Brain pericyte (primary cell): ENCODE measurements at regions not wholly inside any gene's neighbourhood (a gene's known extent, or its start where the extent isn't known, plus 50 kb on each side); places are given as distances from the start of the nearest gene placed in this dataset.
"Not testable (repeated sequence)": the region's sequence is repeated elsewhere in the genome, so short reads cannot be mapped to it uniquely, and the experiment has no call there.

ENCODE experiments used
- DNase-seq: peaks from one replicate; pipeline ENCODE4 v3.0.0-alpha.2; 2012; ENCODE audit warnings: low read depth, low spot score

DNA sequence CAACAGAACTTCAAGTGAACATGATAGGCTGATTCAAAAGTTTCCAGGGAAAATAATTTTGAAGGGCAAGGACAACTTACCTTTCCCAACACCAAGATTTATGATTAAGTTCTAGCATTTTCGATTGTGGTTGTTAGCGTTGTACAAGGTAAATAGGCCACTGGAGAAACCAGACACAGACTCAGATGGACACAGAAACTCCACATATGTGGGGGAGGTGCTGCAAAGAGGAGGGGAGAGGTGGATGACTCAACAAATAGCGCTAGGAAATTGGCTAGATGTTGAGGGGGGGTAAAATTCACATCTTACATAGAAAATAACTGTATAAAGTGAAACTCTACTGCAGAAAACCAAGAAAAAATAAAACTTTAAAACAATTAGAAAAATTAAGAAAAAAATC lies 564.4 kb downstream of the MATN1 start:
- no peak for DNase-seq

DNA sequence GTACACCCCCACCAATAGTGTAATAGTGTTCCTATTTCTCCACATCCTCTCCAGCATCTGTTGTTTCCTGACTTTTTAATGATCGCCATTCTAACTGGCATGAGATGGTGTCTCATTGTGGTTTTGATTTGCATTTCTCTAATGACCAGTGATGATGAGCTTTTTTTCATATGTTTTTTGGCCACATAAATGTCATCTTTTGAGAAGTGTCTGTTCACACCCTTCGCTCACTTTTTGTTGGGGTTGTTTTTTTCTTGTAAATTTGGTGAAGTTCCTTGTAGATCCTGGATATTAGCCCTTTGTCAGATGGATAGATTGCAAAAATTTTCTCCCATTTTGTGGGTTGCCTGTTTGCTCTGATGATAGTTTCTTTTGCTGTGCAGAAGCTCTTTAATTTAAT lies 567.7 kb downstream of the MATN1 start:
- not testable (repeated sequence) for DNase-seq

DNA sequence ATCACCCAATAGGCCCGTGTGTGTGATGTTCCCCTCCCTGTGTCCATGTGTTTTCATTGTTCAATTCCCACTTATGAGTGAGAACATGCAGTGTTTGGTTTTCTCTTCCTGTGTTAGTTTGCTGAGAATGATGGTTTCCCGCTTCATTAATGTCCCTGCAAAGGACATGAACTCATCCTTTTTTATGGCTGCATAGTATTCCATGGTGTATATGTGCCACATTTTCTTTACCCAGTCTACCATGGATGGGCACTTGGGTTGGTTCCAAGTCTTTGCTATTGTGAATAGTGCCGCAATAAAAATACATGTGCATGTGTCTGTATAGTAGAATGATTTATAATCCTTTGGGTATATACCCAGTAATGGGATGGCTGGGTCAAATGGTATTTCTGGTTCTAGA lies 568.1 kb downstream of the MATN1 start:
- not testable (repeated sequence) for DNase-seq

DNA sequence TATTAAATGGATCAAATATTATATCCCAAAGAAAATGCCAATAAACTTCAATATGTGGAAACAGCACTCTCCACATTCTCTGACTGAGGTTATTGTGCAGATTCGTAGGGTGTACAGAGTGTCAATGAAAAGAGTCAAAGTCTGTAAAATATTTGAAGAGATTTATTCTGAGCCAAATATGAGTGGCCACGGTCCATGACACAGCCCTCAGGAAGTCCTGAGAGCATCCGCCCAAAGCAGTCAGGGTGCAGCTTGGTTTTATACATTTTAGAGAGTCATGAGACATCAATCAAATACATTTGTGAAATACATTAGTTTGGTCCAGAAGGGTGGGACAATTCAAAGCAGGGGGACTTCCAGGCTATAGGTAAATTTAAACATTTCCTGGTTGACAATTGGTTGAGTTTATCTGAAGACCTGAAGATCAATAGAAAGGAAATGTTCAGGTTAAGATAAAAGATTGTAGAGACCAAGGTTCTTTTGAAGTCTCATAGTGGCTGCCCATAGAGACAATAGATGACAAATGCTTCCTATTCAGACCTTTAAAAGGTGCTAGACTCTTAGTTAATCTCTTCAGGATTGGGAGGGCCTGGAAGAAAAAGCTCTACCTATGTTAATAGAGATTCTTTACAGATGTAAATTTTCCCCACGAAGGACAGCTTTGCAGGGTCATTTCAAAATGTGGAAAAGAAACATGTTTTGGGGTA lies 569.5 kb downstream of the MATN1 start:
- no peak for DNase-seq

DNA sequence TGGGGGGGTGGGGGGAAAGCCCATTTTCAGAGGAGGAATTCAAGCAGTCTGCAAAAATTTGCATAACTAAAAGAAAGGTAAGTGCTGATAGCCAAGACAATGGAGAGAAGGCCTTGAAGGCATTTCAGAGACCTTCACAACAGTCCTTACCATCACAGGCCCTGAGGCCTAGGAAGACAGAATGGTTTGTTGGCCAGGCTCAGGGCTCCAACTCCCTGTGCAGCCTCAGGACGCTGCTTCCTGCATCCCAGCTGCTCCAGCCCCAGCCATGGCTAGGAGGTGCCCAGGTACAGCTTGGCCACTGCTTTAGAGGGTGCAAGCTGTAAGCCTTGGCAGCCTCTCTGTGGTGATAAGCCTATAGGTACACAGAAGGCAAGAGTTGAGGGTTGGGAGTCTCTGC lies 571.6 kb downstream of the MATN1 start:
- DNase-seq = no peak

DNA sequence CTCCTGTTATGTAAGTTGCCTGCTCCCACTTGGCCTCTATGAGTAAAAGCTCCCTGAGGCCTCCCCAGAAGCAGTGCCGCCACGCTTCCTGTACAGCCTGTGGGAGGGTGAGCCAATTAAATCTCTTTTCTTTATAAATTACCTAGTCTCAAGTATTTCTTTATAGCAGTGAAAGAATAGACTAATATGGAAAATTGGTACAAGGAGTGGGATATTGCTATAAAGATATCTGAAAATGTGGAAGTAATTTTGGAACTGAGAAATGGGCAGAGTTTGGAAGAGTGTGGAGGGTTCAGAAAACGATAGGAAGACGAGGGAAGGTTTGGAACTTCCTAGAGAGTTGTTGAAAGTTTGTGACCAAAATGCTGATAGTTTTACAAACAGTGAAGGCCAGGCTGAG lies 572.3 kb downstream of the MATN1 start:
- no peak for DNase-seq

DNA sequence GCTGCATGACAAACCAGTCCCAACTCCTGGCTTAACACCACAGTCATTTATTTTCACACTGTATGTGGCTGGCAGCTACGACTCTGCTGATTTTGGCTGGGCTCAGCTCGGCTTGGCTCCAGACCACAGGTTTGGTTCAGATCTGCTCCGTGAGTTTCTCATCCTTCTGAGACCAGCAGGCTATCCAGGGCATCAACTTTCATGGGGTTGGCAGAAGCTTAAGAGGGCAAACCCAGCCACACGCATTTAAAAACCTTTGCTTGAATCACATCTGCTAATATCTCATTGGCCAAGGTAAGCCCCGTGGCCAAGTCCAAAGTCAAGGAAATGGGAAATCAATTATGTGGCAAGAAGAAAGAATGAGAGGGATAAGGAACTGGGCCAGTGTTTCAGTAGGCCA lies 574.2 kb downstream of the MATN1 start:
- no peak for DNase-seq

DNA sequence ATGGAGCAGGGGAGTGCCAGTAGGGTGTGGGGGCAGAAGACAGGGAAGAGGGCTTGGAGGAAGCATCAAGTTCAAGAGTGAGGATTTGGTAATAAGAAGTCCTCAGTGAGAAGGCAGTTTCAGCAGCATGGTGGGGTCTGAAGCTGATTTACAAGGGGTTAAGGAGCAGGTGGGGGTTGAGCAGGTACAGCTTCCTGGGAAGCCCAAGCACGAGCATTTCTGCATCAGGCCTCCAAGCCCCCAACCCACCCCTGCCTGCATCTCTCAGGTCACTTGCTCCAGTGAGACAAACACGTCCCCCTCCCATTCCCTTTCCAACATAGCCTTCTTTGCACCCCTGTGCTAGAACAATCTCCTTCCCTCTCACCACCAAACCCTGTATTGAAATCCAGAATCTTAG lies 574.7 kb downstream of the MATN1 start:
- DNase-seq = no peak

DNA sequence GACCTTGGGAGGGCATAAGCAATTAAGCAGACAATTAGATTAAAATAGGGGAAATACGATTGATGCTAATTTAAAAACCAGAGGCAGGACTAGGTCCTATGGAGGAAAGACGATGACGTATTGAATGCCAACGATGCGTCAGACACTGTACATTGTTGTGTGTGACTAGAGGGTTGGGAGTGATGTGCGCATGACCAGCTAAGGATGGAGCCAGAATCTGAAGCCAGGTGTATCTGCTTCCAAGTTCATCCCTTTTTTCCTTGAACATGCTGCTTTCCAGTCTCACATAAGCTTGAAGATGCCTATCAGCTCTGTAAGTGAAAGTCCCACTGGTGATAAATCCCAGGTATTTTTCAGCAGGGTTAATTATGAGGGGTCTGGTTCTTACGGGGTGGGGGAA lies 576.2 kb downstream of the MATN1 start:
- DNase-seq = no peak

DNA sequence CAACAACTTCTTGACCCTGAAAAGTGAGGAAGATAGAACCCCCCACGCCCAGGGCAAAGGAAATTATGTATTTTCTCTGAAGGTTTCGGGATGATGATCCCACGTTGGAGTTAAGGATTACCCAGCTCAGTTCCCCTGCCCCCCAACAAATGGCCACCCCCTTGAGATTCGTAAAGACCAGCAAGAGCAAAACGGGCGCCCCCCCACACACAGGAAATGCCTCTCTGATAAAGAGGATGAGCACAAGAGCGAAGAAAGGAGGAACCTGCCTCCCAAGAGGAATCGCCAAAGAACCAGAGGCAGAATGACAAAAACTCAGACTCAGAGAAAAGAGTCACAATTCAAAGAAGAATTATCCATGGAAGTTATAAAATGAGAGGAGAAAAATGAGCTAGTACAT lies 576.9 kb downstream of the MATN1 start:
- no peak for DNase-seq

DNA sequence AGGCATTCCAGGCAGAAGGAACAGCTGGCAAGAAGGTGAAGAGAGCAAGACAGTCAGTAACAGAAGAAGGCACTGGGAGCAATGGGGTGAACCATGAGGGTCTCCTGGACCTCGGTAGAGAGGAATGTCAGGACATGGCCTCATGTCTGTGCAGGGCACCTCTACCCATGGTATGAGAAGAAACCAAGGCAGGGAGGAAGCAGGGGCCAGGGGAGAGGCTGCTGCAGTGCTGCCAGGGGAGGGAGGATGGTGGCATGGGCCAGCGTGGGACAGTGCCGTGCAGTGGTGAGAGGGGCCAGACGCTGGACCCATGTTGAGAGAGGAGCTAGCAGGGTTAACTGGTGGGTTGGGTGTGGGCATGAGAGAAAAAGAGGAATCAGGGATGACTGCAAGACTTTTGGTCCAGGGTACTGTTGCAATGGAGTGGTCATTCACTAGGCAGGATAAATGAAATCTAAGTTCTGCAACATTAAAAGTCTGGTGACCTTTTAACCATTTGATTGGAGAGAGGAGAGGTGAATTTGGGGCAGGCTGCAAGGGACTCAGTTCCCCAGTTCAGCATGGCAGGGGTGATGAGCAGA lies 577.6 kb downstream of the MATN1 start:
- DNase-seq = no peak

DNA sequence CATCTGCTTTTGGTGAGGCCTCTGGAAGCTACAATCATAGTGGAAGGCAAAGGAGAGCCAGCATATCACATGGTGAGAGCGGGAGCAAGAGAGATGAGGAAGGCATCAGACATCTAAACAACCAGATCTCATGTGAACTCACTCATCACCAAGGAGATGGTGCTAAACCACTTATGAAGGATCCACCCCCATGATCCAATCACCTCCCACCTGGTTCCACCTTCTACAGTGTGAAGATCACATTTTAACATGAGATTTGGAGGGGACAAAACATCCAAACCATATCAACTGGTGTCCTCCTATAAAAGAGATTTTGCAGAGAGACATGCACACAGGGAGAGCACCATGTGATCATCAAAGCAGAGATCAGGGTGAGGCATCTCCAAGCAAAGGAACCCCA lies 578.6 kb downstream of the MATN1 start:
- DNase-seq = no peak

DNA sequence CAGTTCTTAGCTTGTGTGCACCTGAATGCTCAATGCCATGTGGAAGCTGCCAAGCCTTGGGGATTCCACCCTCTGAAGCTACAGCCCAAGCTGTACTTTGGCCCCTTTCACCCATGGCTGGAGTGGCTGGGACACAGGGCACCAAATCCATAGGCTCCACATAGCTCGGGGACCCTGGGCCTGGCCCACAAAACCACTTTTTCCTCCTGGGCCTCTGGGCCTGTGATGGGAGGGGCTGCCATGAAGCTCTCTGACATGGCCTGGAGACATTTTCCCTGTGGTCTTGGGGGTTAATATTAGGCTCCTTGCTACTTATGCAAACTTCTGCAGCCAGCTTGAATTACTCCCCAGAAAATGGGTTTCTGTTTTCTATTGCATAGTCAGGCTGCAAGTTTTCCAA lies 579.9 kb downstream of the MATN1 start:
- no peak for DNase-seq

DNA sequence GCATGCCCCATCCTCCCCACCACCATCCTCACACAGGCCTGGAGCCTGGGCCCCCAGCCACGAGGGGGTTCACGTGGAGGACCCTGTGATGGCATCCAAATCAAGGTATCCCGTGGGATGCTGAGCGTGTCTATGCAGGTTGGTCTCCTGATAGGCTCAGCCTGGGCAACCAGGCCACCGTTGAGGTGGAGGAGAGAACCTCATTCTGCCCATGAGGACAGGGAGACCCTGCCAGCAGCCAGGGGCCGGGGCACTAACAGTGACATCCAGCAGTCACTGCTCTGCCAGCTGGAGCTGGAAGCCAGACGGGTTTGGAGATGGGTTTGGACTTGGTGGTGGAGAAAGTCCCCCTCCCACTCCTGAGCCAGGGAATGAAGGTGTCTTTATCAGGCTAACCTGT lies 582.8 kb downstream of the MATN1 start:
- DNase-seq = no peak

DNA sequence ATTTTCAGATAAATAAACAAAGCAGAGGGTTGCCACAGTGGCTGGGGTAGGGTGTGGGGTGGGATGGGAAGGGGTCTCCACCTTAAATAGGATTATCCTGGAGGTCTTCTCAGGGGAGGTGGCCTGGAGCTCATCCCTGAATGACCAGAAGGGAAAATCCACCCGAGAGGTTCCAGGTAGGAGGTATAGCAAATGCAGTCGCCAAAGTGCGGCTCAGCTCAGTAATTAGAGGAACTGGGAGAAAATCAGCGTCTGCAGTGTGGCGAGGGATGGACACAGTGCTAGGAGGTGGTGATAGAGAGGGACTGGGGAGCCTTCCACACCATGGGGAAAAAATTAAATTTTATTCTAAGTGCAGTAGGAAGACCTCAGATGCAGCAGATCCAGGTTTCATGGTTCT lies 584.5 kb downstream of the MATN1 start:
- DNase-seq = no peak

DNA sequence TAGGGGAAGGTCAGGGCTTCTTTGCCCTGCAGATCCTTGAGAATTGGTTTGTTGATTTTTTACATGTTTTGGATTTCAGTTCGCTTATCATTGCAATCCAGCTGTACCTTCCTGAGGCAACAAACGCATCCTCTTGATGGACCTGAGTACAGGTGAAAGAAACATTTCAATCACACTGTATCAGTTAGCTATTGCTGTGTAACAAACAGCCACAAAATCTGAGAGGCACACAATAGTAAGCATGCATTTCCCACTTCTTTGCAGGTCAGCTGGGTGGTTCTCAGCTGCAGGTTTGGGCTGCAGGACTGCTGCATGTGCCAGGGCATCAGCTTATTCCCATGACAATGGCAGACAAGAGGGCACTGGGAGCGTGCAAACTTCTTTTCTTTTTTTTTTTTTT lies 586.4 kb downstream of the MATN1 start:
- DNase-seq = no peak

DNA sequence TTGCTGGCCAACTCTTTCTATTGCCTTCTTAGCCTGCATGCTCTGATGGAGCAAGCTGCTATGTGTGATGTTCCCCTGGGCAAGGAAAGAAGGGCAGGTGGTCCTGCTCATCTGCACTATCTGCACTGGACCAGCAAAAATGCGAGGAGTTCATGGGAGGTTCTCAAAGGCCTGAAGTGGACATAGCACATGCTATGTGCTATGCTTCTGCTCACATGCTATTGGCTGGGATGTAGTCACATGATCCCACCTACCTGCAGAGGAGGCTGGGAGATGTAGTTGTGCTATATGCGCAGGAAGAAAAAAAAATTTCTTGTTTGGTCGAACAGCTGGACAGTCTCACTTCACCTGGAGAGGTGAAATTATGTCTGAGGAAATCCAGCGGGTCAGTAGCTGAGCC lies 587.7 kb downstream of the MATN1 start:
- no peak for DNase-seq

DNA sequence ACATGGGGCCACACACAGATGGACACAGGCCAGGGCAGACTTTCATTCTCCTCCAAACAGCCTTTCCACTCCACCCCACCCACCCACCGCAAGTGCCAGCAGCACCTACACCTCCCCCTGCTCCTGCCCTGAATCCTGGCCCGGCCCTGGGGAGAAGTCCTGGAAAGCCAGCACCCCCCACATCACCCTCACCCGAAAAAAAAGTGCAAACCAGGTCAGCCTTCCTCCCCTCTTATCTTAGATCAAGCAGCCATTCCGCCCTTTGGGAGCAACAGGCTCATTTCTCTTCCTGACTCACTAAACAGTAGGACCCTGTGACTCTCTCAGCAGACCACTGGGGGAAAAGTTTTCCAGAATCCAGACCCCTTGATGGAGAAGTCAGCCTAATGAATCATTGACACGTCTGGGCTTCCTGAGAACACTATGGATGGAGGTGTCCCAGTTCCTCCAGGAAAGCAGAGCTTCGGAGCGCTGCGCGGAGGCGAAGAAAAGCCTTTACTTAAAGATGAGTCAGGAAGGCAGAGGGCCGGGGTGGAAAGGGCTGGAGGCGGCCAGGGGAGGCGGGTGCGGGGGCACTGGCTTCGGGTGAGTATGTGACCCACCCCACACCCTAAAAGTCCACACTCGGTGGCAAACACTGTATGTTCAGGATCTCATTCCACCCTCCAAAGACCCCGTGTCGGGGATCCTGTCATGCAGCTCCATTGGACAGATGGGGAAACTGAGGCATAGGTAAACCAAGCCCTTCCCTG lies 588.7 kb downstream of the MATN1 start:
- no peak for DNase-seq

DNA sequence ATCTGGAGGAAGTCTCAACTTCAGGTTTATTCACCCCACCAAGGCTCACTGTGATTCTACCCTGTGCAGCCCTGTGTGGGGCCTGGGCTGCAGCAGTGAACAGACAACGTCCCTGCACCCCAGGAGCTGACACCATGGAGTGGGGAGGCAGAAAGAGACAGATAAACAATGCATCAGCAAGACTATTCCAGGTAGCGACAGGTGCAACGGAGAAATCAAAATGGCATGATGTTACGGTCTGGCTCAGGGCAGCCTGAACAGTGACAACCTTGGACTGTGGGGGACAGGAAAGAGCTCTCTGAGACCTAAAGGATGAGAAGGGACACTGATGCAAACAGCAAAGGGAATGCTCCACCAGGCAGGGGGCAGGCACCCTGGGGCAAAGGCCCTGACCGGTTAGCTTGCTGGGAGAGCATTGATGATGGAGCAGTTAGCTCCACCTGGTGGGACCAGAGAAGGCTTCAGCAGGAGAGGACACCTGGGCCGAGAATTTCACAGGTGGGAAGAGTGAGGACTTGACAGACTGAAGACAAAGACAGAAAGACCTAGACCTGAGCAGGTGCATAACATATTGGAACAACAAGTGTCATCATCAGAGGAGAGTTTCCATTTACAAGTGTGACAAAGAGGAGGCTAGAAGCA lies 589.9 kb downstream of the MATN1 start:
- DNase-seq = no peak

DNA sequence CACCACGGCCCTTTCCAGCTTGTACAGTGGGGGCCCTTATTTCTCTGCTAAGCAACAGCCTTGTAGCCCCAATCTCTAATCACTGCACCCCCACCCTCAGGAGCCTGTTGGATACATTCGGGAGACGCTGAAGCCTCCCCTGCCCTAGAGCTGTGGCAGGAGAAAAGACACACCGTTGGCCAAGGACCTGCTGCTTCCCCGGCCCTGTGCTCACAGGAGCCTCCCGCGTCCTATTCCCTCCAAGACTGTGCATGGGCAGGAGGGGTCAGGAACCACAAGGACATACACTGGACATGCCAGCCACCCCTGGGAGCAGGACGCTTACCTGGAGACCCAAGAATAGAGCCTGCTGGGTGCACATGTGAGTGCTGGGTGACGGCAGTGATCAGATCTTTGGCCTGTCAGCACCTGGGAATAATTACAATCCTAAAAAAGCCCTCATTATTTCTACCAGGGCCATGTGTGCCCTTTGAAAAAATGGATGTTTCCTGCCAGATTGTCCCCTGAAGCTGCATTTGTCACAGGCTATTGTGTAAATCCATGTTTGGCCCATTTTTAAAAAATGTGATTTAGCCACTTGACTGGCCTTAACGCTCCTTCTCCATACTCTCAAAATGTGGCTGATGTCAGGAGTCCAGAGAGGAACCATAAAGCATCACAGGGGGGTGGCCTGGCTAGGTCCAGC lies 590.6 kb downstream of the MATN1 start:
- DNase-seq = no peak

DNA sequence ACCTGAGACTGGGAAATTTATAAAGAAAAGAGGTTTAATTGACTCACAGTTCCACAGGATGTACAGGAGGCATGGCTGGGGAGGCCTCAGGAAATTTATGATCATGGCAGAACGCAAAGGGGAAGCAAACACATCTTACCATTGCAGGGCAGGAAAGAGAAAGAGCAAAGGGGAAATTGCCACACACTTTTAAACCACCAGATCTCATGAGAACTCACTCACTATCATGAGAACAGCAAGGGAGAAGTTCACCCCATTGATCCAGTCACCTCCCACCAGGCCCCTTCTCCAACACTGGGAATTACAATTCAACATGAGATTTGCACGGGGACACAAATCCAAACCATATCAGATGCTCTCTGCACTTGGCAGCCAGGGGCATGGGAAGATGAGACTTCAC lies 592.8 kb downstream of the MATN1 start:
- DNase-seq = not testable (repeated sequence)

DNA sequence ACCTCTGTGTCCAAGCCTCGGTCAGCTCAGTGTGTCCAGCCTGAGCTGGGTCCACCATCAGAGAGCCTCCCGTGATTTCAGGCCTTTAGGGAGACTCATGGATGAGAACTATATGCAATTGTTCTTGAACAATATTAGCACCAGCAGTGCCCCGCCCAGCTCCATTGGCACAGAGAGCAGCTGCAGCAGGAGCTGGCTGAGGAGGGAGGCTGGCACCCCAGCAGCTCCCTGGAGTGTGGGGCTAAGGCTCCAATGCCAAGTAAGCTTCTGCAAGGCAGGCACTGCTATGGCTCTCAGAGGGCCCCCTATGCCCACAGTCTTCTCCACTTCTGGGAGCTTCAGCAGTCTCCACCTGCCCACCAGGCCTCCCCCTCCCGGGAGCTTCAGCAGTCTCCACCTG lies 593.3 kb downstream of the MATN1 start:
- no peak for DNase-seq
